Lower leg skin (tissue), 4 donors: ENCODE measurements at regions not wholly inside any gene's neighbourhood (a gene's known extent, or its start where the extent isn't known, plus 50 kb on each side); places are given as distances from the start of the nearest gene placed in this dataset.

Experiments used
- DNase-seq, 2 donors: peaks; one replicate each; pipeline ENCODE4 v3.0.0-alpha.2; 2019; ENCODE audit warnings: low spot score in 2 of 2
- H3K4me3 ChIP-seq: fragments of 200-600 bp; sonication (generic); 2 replicates; pipeline ENCODE4 v1.5.1; 2017; ENCODE audit warnings: mild to moderate bottlenecking, low read depth; ENCODE audit not compliant: poor library complexity, severe bottlenecking
- CTCF ChIP-seq, 3 donors: fragments of 450-650 bp; IDR thresholded peaks; one replicate each; pipeline ENCODE4 v1.5.1; 2016; ENCODE audit warnings: antibody characterized with exemption in 3 of 3, mild to moderate bottlenecking in 3 of 3, moderate library complexity in 2 of 3
- POLR2A ChIP-seq, 2 donors: fragments of 450-650 bp; IDR thresholded peaks; one replicate each; pipeline ENCODE4 v1.6.1; 2016 to 2017; ENCODE audit warnings: antibody characterized with exemption in 2 of 2, mild to moderate bottlenecking in 1 of 2, moderate library complexity in 1 of 2
- WGBS, 2 donors: methylation state at CpG; one replicate each; pipeline ENCODE4 v1.1.5; 2018; 5-methylcytosine and 5-hydroxymethylcytosine counted together
- intact Hi-C: fragments of 100-400 bp; cut with DNase I; formaldehyde crosslinking; loops from one replicate; pipeline ENCODE4 v1.15.0; 2023; ENCODE audit warnings: low total_unique reads

GRCh38 chr12:111192647-111193046 is 176.2 kb downstream of the PHETA1 start:
- intact Hi-C loops, result no loop called here
- TF ChIP-seq CTCF (IDR thresholded peaks at IDR 0.05), result no peak
- no peak for TF ChIP-seq POLR2A (IDR thresholded peaks at IDR 0.05)
- 62 to 71% methylated on average over 3 of the region's 3 CpGs for WGBS, 2 donors
- DNase-seq, result no peak
- H3K4me3 ChIP-seq, result no peak overlapping the region

- DNase-seq, result no peak
- TF ChIP-seq CTCF (IDR thresholded peaks at IDR 0.05), result no peak
- TF ChIP-seq POLR2A (IDR thresholded peaks at IDR 0.05), result no peak
- WGBS, 2 donors, result 81 to 86% methylated on average over 15 of the region's 15 CpGs
- intact Hi-C loops, result no loop called here
- no peak overlapping the region for H3K4me3 ChIP-seq
These were observed 178.0 kb downstream of the PHETA1 start for GRCh38 chr12:111190741-111191526.

GRCh38 chr12:111189792-111190191 is 179.1 kb downstream of the PHETA1 start:
- intact Hi-C loops, result no loop called here
- DNase-seq, result no peak
- no peak overlapping the region for H3K4me3 ChIP-seq
- TF ChIP-seq POLR2A (IDR thresholded peaks at IDR 0.05), result no peak
- WGBS, 2 donors, result 82 to 90% methylated on average over 3 of the region's 3 CpGs

- 83 to 84% methylated on average over 8 of the region's 8 CpGs for WGBS, 2 donors
- H3K4me3 ChIP-seq, result no peak overlapping the region
- intact Hi-C loops, result no loop called here
- TF ChIP-seq CTCF (IDR thresholded peaks at IDR 0.05) (no peak), POLR2A (IDR thresholded peaks at IDR 0.05) (no peak)
- no peak for DNase-seq
These were observed 180.5 kb downstream of the PHETA1 start for GRCh38 chr12:111188436-111188835.

- no peak overlapping the region for H3K4me3 ChIP-seq
- intact Hi-C loops, result no loop called here
- DNase-seq, result no peak
- WGBS, 2 donors, result 62 to 70% methylated on average over 17 of the region's 17 CpGs
- no peak for TF ChIP-seq CTCF (IDR thresholded peaks at IDR 0.05)
- no peak for TF ChIP-seq POLR2A (IDR thresholded peaks at IDR 0.05)
These were observed 182.5 kb downstream of the PHETA1 start for GRCh38 chr12:111186347-111186746.

- TF ChIP-seq CTCF (IDR thresholded peaks at IDR 0.05), result no peak
- TF ChIP-seq POLR2A (IDR thresholded peaks at IDR 0.05), result no peak
- intact Hi-C loops, result no loop called here
- DNase-seq, result no peak
- 82 to 83% methylated on average over 6 of the region's 6 CpGs for WGBS, 2 donors
- no peak overlapping the region for H3K4me3 ChIP-seq
These were observed 183.0 kb downstream of the PHETA1 start for GRCh38 chr12:111185889-111186227.
